Suppressor macrophage treated with lipopolysaccharide for 4 hours (primary cell): ENCODE measurements at regions not wholly inside any gene's neighbourhood (a gene's known extent, or its start where the extent isn't known, plus 50 kb on each side); places are given as distances from the start of the nearest gene placed in this dataset.

Experiments used
- DNase-seq: peaks from one replicate; pipeline ENCODE4 v3.0.0-alpha.2; 2020

DNA sequence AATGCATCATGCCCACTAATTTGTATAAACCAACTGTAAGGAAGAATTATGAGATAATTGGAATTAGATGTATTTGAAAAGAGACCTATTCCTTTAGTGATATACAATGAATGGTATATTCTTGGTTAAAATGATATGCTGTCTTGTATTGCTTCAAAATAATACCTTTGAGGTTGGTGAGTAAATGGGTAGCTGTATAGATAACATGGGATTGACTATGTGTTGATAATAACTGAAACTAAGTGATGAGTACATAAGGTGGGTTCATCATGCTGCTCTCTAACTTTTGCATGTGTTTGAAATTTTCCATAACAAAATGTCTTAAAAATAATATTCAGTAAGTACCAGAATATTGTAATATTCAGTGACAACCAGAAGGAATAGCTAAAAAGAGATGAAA lies 272.6 kb upstream of the ZPLD1 start:
- DNase-seq = no peak

DNA sequence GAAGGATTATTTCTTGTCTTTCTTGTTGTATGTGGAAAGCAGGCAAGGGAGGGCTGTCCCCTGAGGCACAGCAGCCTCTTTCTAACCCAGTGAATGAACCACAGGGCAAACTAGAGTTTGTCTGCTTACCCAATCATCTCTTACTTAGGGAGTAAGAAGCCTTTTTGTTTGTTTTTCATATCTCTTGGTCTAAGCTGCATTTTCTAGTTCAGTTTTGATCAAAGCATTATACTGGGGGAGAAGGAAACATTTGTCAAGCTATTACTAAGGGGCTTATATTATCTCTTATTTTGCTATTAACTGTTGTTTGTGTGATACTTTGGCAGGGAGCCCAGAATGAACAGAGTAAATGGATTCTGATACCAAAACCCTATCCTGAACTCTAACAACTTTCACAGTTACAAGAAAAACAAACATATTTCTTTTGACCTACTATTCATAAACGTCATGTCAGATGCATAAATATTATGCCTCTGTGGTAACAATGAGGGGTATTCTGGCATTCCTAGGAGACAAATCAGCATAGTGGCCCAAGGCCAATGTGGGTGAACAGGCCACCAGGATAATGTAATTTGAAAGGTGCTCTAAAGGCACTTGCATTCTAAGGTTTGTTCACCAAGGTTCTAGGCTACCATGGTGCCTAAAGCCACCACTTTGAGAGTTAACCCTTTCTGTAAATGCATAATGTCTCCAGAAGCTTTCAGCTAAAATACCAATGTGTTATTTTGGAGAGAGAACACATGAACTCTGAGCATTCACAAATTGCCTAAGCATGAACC lies 271.6 kb upstream of the ZPLD1 start:
- DNase-seq = no peak

DNA sequence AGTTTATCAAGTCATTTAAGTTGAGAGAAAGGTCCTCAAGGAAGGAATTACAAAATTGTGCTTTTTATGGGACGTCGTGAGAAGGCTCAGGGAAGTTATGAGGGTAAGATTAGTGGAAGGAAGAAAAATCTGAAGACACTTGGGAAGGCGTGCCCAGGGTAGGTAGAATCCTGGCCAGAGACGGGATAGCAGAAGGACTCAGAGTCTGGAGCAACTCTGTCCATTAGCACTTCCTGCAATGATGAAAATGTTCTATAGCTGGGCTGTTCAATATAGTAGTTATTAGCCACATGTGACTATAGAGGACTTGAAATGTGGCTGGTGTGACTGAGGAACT lies 271.0 kb upstream of the ZPLD1 start:
- no peak for DNase-seq

DNA sequence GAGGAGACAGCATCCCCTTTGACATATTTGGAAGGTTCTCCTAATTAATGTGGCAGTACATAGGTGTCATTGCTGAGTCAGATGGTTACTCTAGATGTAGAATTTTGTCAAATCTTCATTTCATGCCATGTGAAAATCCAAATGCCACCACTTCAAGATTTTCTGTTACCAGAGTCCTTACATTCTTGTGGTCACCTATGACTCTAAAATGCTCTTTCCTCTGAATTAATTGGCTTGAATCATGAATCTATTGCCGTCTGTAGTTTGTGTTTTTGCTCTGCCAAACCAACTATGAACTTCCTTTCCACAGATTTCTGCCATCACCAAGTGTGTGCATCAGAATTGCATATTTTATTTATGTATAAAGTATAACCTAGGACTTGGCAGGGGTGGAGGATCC lies 269.4 kb upstream of the ZPLD1 start:
- DNase-seq = no peak

DNA sequence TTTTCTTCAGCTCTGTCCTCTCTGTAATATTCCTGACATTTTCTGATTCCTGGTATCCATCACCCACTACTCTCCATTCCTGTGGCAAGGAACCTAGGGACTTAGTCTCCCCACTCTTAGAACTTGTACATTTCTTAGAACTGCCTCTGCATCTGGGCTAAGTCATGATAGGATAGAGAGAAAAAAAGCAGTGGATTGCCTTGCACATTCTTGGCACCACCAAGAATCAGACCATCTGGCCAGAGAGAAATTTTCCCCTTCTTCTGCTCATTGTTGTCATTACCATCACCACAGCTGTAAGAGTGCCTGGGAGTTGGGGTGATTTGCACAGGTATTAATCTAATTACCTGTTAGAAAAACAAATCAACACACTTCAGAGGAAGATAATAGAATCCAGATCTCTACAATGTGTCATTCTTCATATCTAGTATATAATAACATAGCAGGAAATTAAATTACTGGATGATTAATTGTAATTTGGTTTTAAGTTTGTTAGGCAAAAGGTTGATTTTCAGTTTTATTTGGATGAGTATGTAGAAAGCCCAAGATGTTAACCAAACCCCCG lies 264.8 kb upstream of the ZPLD1 start:
- no peak for DNase-seq

DNA sequence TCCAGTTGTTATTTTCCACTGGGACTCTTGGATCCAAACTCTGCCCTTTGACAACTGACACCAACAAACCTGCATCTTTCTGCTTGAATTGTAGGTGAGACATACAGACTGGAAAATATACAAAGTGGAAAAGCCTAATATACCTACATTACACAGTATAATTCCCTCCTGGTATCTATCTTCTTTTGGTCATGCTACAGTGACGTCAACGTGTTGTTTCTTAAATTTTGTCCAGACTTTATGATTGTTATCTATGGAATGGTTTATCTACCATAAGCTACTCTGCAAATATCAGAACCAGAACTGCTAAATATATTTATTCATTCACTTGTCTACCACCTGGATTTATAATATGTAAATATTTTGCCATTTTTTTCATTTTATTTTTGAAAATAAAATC lies 264.3 kb upstream of the ZPLD1 start:
- no peak for DNase-seq

DNA sequence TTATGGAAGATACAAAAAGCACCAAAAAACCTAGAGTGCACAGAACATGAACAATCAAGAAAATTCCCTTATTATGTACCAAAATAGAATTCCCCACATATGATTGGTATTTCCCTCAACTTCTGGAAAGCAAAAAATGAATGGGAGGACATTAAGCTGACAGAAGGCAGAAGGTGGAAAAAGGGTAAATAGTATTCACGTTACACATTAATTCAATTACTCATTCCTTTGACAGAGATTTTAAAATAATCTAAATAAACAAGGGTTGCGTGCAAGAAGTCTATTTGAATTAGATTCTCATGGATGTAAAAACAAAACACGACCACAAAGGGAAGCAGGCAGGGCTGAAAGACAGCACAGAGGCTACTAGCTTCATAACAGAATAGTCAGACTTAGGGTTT lies 260.5 kb upstream of the ZPLD1 start:
- no peak for DNase-seq

DNA sequence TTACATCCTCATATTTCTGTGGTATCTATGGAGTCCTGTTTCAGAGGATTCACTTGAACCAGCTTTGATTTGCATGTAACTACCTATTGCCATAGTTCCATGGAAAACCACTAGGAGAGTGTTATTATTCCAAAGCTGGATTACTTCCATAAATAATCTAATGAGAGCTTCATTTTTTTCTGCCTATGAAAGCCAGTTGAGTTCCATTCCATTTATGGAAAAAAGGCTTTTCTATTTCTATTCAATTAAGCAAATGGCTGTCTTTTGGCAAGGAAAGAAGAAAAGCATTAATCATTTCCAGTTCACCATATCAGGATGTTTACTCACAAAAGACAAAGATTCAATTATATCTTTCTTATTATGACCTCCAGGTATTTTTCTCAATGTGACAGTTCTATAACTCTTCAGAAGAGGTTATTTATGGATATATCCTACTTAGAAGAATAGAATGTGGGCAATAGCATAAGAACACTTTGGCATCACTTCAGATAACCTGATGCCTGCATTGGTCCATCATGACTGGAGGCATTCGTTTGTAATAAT lies 259.9 kb upstream of the ZPLD1 start:
- no peak for DNase-seq

DNA sequence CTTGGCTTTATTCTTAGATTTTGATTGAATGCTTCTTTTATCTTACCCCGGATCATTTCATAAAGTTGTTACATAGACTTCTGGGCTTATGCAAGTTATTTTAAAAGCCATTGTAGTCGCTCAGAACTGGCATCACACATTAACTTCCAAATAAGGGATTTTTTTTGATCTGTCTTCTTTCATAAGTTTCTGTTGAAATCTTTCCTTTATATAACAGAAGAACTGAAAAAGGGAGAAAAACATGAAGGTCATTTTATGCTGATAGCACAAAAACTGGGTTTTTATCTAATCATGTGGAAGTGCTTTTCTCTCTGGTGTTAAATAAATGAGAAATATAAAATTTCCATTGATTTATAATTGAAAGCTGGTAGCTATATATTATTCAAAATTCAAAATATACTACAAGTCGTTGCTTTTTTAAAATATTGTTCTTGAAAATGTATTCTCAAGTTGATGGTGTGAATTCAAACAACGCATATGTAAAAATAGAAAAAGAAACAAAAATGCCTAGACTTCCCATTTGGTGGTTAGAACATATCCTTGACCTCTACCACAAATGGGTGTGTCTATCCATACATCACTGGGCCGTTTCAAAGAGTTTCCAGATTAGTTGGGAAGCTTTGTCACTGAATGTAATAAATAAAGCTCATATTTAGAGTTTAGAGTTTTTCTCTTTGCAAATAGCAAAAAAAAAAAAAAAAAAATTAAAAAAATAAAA lies 258.3 kb upstream of the ZPLD1 start:
- peak; percentile 70 for DNase-seq

DNA sequence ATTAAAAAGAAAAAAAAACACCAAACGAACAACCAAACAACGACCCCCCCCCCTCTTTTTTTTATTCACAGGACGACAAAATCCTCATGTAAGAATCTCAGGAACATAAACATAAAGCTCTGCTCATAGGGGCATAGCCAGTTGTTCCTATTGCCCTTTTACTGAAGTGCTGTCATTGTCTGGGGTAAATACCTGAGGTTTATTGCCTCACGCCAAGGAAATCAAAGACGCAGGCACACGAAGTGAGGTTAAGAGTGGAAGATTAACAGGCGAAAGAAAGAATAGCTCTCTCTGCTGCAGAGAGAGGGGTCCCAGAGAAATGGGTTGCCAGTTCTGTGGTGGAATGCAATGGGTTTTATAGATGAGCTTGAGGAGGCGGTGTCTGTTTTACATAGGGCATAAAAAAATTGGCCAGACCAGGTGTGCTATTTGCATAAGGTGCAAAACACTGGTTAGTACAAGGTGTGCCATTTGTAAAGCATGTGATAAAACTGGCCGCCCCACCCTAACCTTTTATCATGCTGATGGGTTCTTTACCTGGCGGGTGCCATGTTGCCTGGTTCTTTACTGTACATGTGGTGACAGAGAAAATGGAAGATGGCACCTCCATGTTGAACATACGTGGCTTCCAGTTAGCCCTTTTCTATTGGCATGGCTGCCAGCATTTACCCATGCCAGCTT lies 257.6 kb upstream of the ZPLD1 start:
- no peak for DNase-seq

DNA sequence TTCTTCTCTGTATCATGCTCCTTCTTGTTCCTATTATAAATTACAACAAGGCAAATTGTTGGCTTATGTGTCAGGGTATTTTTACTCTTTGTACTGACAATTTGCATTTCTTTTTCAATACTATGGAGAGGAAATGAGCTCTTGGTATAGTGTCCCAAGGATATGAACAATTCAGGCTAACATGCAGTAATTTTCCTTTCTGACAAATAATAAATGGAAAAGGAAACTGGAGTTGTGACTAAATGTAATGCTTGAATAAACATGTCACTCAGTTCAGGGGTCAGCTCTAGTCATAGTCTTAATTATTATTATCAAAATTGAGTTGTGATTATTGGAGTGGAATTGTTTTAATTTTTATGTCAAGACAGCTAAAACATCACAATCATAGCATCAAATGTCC lies 256.0 kb upstream of the ZPLD1 start:
- DNase-seq = no peak

DNA sequence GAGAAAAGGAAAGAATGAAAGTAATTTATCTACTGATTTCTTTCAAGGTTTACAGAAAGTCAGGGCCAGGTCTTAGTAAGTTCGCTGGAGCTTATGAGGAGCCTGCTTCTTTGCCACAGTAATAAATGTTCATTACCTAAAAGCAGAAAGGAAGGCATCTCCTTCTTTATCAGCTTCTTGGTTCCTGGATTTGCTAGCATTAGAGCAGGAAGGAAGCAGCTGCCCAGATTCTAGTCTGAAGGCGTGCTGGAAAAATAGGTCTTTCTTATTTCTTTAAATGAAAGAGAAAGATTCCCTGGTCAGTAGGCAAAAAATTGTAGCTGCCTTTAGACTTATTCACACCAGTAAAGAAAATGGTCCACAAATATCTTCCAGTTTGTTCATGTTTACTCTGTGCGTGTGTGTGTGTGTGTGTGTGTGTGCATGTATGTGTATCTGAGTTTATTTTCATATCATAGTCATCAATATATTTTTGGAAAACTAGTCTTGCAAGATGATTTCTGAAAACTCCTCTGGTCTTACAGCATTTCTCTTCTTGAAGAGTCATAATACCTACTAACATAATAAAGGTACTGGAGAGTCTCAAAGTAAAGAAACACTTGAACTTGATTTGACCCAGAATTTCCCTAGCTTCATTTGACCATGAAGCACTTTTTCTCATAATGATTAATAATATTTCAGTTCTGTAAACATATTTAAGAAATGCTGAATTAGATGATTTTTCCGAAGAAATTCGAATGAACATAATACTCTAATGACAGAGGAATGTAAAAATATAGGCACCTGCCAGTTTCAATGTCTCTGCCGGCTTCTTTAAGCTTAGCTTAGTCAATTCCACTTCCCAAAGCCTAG lies 255.3 kb upstream of the ZPLD1 start:
- DNase-seq = no peak

DNA sequence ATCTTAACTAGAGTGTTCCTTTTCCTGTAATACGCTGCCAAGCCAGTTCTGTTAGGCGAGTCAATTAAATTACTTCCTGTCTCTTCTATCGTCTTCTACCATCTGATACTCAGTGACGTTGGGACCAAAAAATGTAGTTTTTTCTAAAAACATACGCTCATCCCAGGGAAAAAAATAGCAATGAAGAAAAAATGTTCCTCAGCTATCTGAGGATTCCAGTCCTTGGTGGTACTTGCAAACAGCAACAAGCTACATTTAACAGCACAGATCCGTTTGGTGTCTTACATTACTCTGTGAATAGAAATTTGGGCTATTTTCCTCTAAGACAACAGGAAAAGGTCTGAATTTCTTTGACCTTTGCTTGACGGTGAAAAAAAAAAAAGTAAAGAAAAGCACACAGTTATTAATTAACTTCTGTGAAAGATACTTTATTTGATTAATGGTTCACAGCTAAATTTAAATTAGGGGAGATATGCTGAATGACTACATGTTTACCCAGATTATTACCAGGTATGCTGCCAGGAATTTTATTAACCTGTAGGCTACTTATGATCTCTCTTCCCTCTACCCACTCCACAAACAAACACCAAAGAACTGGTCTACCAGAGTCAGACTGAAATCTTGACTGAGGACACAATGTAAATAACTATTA lies 254.4 kb upstream of the ZPLD1 start:
- no peak for DNase-seq

DNA sequence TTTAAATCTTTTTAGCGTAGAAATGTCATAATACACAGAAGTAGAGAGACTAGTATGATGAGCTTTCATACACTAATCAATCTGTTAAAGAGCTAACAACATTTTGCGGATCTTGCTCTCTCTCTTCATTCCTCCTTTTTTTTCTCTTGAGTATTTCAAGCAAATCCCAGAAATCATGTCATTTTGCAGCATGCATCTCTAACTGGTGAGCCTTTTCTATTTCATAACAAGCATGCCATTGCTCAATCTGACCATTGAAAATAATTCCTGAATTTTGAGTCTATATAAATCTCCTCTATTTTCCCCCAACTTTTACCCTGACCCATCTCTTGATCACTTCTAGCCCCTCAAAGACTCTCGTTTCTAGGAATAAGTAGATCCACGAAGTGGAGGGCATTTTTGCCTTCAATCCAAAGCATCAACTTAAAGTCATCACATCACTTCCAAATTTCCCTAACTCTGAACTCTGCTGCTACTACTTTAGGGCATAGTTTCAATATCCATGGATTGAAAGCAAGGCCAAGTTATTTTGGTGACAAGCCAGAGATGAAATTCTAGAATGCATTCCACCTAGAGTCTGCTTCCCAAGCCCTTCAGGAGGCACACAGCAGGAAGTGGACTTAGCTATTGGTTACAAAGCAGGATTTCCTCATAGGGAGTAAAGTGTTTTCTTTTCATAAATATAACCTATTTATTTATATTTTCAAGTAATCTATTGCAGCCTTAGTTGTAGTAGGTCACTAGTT lies 253.5 kb upstream of the ZPLD1 start:
- DNase-seq = no peak

DNA sequence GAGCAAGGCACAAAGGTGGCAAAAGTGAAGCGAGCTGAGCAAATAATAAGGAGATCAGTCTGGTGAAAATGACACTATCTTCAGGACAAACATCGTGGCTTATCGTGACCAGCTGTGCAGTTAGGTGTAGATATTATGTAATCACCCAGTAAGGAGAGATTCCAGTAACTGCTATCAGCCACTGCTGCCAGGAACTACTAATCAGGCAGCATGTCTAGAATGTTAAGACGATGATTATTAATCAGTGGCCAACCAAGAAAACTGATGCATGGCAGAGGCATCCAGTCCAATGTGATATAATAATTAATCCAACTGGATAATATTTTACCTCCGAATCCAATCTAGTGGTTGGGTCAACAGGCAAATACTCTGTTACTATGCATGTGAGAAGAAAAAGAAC lies 252.7 kb upstream of the ZPLD1 start:
- no peak for DNase-seq

DNA sequence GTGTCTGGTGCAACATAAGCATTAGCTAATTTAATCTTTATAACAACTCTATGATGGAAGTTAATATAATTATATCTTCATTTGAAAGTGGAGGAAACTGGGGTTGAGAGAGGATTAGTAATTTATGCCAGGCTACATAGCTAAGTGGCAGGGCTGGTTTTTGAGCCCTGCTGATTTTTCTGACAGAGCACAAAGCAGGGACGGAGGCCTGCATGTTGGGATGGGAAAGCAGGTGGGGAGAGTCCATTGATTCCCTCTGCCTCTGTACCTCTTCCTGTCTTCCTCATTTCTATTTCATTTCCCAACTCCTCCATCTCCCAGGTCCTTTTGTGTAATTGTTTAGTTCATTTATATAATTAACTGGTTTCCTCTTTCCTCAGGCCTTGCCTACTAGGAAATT lies 251.6 kb upstream of the ZPLD1 start:
- DNase-seq = no peak

DNA sequence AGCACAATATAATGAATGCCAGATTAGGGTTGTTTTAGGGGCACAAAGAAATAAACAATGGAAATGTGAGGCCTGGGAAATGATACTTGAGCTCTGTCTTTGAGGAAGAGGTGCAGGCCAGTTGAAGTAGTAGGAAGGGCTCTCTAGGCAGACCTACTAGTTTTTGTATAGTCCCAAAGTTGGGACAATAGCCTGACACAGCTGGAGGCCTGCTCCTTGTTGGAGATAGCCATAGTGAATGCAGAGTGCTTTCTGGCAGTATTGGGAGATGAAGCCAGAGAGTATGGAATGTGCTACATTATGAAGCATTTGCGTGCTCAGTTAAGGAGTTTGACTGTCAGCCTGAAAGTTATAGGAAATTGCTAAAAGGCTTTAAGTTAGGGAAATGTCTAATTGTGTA lies 251.2 kb upstream of the ZPLD1 start:
- no peak for DNase-seq

DNA sequence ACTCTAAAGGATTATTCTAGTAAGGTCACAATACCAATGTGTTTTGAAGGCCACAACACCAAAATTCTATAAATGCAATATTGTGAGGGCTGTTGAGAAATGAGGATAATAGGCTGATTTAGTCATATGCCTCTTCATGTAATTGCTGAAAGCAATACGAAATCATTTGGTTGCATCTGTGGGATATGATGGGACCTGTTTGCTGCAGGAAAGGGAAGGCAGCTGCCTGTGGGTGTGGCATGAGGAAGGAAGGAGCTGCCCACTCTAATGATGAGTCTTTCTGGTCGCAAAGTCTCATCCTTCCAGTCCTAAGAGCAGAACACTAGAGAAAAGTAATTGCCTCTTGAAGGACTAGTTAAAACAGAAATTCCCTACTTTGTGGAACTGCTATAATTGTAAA lies 245.3 kb upstream of the ZPLD1 start:
- DNase-seq = peak; percentile 76

DNA sequence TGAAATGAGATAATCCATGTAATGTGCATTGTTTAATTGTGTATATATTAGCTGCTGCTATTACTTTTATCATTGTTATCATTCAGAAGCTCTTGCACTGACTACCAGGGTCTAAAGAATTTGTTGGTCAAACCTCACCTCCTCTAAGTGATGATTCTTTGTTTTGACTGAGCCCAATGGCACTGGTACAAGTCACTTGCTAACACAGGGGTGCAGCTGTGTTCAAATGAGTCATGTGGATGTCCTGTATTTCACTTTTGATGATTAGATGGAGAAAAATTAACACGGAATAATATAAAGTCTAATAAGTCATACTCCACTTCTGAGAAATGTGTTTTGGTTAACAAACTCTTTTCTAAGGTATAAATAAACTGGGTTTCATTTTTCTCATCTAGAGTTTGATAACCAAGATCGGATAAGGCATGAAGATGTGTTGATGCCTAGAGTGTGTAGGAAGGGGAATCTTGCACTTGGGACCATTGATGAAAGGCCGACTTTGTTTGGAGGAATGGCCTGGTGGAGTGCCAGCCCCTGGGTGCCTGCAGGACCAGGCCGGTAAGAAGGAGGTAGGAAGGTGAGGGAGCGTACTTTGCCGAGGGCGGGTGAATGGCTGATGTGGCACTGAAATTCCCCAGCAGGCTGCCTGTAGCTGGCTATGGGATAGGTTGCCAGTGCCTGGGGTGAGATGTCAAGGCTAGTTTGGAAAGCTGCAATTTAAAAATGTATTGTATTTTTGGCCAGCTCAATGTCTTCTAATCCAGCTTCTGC lies 244.7 kb upstream of the ZPLD1 start:
- no peak for DNase-seq

DNA sequence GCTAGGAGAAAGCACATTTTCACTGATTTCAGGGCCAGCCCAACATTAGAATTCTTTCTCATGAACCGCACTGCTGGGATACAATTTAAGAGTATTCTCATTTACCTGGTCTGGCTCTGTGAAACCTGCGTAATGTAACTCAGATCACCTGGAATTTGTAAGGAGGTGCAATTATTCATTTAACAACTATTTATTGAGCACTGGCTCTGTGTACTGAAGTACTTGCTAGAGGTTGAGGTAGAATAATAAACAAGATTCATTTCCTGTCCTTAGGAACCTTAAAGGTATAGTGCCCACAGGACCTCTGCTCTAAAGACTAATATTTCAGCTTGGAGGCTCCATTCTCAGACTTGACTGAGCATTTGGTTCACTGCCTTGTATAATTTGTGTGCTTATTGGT lies 242.2 kb upstream of the ZPLD1 start:
- DNase-seq = no peak

DNA sequence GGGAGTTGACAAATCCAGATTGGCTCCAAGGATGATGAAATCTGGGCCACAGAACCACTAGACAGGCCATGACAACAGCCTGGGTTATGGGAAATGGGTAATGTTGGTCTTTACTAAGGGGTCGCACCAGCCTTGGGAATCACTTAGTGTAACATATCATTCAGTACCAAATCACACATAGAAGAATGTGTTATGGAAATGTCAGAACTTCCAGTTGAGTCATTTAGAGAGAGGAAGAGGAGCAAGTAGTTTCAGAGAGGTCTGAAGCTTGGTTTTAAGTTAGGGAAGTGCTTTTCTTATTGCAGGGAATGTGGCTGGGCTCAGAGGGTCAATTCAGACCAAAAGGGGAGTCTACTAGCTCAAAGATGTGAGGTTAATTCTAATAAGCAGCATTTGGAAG lies 241.6 kb upstream of the ZPLD1 start:
- DNase-seq = peak; percentile 42
